Effector memory CD8-positive, alpha-beta T cell (primary cell): ENCODE measurements at regions not wholly inside any gene's neighbourhood (a gene's known extent, or its start where the extent isn't known, plus 50 kb on each side); places are given as distances from the start of the nearest gene placed in this dataset.

Source experiments
- ATAC-seq: fragments of 150-1000 bp; cut with Tn5 transposase; replicated peaks from 2 replicates; pipeline ENCODE4 v1.10.0; 2021; ENCODE audit warnings: mild to moderate bottlenecking, moderate library complexity
- DNase-seq, 3 experiments: peaks; one replicate each; pipeline ENCODE4 v3.0.0; 2021
- H3K27ac Mint-ChIP-seq, 2 donors: one replicate each; pipeline ENCODE4 v1.8.0; 2022; ENCODE audit warnings: mild to moderate bottlenecking in 2 of 2, mixed read lengths in 2 of 2, moderate library complexity in 2 of 2
- H3K27me3 Mint-ChIP-seq, 2 donors: one replicate each; pipeline ENCODE4 v1.8.0; 2022; ENCODE audit warnings: mixed read lengths in 2 of 2
- H3K36me3 Mint-ChIP-seq: one replicate; pipeline ENCODE4 v1.8.0; 2022; ENCODE audit warnings: mild to moderate bottlenecking, moderate library complexity, mixed read lengths; ENCODE audit not compliant: insufficient read depth
- H3K4me1 Mint-ChIP-seq, 2 donors: one replicate each; pipeline ENCODE4 v1.8.0; 2022; ENCODE audit warnings: low read depth in 2 of 2, mixed read lengths in 2 of 2
- H3K4me3 Mint-ChIP-seq, 2 donors: one replicate each; pipeline ENCODE4 v1.8.0; 2022; ENCODE audit warnings: mild to moderate bottlenecking in 2 of 2, mixed read lengths in 2 of 2, moderate library complexity in 2 of 2
- H3K9me3 Mint-ChIP-seq, 2 donors: one replicate each; pipeline ENCODE4 v1.8.0; 2022; ENCODE audit warnings: mixed read lengths in 2 of 2

DNA sequence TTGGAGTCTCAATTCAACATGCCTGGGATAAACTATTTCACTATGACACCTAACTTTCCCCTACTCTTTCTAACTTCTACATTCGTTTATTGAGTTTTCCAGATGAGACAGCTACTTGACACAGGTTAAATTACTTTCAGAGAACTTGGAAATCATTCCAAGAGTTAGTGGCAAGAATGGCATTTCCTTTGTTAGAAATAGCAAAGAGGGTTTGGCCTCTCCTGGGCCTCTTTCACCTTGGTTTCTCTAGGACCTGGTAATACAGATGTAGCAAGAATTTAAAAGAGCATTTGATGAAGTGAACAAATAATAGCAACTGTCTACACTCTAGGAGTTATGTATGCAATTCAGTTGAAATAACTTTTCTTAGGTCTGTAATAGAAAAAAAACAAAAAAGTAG, 748.9 kb downstream of the MECOM start:
- no peak overlapping the region for H3K4me3 Mint-ChIP-seq
- H3K27ac Mint-ChIP-seq = no peak overlapping the region
- no peaks in the 10 kb centered on the region for H3K36me3 Mint-ChIP-seq
- no peak for ATAC-seq
- DNase-seq = no peak
- no peaks in the 10 kb centered on the region for H3K27me3 Mint-ChIP-seq
- H3K4me1 Mint-ChIP-seq = no peaks in the 10 kb centered on the region
- no peaks in the 10 kb centered on the region for H3K9me3 Mint-ChIP-seq

DNA sequence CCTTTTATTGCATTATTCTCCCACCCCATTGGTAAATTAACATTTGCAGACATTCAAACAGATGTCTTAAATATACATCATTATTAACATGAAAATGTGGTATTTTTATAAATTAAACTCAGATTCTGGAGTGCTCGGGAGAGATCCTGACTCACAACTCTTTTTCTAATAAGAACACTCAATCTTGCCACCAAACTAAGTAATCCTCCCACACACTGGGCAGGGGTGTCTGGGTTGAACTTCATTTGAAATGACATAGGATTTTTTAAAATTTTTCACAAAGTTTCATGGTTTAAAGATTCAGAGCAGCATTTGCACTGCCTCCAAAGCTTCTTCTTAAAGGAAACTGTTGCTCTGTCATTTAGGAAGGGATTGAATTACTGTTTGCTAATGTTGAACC, 754.3 kb downstream of the MECOM start:
- ATAC-seq (no peak), DNase-seq (no peak)
- H3K36me3 Mint-ChIP-seq = no peaks in the 10 kb centered on the region
- no peak overlapping the region for H3K4me3 Mint-ChIP-seq
- H3K27me3 Mint-ChIP-seq = no peaks in the 10 kb centered on the region
- no peaks in the 10 kb centered on the region for H3K4me1 Mint-ChIP-seq
- H3K9me3 Mint-ChIP-seq = no peaks in the 10 kb centered on the region
- no peak overlapping the region for H3K27ac Mint-ChIP-seq

DNA sequence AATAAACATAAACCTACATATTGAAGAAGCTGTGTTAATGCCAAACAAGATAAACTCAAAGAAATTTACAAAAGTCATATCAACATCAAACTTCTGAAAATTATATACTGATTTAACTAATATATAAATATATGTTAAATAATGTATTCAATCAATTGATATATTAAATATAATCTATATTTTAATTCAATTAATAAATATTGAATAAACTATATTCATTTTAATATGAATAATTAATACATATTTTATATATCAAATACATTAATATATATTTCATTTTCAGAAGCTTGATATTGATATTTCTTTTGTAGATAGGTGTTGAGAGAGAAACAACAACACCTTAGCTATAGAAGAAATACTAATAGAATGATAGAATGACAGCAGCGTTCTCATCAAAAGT, 768.1 kb downstream of the MECOM start:
- DNase-seq = no peak
- H3K36me3 Mint-ChIP-seq = no peaks in the 10 kb centered on the region

GRCh38 chr3:168894214-168894613, 769.3 kb downstream of the MECOM start:
- H3K4me1 Mint-ChIP-seq = no peaks in the 10 kb centered on the region
- no peak for ATAC-seq

More for the DNA sequence above, 768.1 kb downstream of the MECOM start:
- Mint-ChIP-seq H3K4me3 (no peak overlapping the region), H3K27me3 (no peaks in the 10 kb centered on the region), H3K4me1 (no peaks in the 10 kb centered on the region), H3K27ac (no peak overlapping the region), H3K9me3 (peaks cover 0 to 12% of the 10 kb centered on the region in 2 donors)
- no peak for ATAC-seq

DNA sequence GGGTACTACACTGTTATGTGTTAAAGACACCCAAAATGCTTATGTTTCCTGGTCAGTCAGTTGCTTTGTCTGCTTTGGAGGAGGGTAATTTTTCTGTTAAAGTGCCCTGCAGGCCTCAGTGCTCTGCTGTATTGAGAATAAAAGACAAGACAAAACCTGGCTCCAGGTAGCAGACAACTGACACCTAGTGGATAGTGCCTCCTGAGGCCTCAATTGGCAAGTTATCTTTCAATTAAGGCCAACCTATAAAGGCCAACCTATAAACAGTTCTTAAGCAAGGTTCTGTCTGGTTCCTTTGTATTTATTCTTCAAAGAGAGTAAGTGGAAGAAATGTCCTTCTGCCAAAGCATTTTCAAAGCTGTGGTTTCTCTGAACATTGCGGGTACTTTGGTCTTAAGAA, 773.8 kb downstream of the MECOM start:
- Mint-ChIP-seq H3K27me3 (no peaks in the 10 kb centered on the region), H3K4me1 (no peaks in the 10 kb centered on the region), H3K9me3 (peaks cover 5 to 7% of the 10 kb centered on the region in 2 donors), H3K4me3 (no peak overlapping the region), H3K36me3 (no peaks in the 10 kb centered on the region), H3K27ac (no peak overlapping the region)
- ATAC-seq (no peak), DNase-seq (no peak)

More at GRCh38 chr3:168894214-168894613, 769.3 kb downstream of the MECOM start:
- no peak for DNase-seq
- Mint-ChIP-seq H3K4me3 (no peak overlapping the region), H3K36me3 (no peaks in the 10 kb centered on the region), H3K27me3 (no peaks in the 10 kb centered on the region), H3K9me3 (peaks cover 0 to 11% of the 10 kb centered on the region in 2 donors), H3K27ac (no peak overlapping the region)

DNA sequence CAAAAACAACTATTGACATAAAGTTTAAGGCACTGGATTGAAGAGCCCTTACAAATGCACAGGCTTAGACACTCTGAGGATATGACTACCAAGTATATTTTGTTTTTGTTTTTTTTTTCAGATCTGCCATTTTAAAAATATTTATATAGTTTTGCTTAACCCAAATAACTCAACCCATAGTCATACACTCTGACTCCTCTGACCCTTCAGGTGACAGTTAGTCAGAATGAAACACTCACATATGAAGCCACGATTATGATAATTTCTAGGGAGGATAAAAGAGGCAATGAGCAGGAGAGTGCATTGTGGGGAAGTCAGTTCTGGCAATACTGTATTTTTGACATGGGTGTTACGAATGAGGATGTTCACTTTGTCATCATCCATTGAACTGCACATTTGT, 774.7 kb downstream of the MECOM start:
- peaks cover 2 to 5% of the 10 kb centered on the region in 2 donors for H3K9me3 Mint-ChIP-seq
- no peaks in the 10 kb centered on the region for H3K4me1 Mint-ChIP-seq
- no peak overlapping the region for H3K4me3 Mint-ChIP-seq
- no peaks in the 10 kb centered on the region for H3K36me3 Mint-ChIP-seq
- DNase-seq (no peak), ATAC-seq (no peak)
- no peaks in the 10 kb centered on the region for H3K27me3 Mint-ChIP-seq
- no peak overlapping the region for H3K27ac Mint-ChIP-seq

- no peaks in the 10 kb centered on the region for H3K36me3 Mint-ChIP-seq
- H3K27ac Mint-ChIP-seq = no peak overlapping the region
- H3K27me3 Mint-ChIP-seq = no peaks in the 10 kb centered on the region
- DNase-seq = no peak
- peaks cover 4 to 5% of the 10 kb centered on the region in 2 donors for H3K9me3 Mint-ChIP-seq
- no peaks in the 10 kb centered on the region for H3K4me1 Mint-ChIP-seq
- H3K4me3 Mint-ChIP-seq = no peak overlapping the region
- ATAC-seq = no peak
Measured at GRCh38 chr3:168885028-168885427, 778.5 kb downstream of the MECOM start.

DNA sequence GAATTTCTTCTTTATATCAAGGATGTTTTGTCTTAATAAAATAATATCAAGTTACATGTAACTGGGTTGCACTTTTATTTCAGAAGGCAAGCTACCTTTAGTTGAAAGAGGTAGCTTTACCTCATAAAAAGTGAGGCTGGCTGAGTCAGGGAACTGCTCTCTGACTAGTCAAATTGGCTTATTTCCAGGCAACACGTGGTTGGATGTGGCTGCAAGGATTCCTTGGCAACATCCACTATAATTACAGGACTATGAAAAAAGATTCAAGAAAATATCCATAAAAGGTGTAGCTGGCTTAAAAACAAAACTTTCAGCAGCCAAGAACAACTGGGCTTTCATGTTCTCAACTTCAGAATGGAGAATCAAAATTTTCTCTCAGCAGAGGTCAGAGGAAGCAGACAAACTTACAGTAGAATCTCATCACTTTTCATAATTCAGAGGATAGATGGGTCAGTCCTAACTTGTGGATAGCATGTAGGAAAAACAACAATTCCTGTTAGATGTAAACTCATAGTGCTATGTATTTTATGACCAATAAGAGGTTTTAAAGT, 779.1 kb downstream of the MECOM start:
- ATAC-seq (no peak), DNase-seq (no peak)
- no peak overlapping the region for H3K4me3 Mint-ChIP-seq
- no peaks in the 10 kb centered on the region for H3K36me3 Mint-ChIP-seq
- no peaks in the 10 kb centered on the region for H3K4me1 Mint-ChIP-seq
- H3K27me3 Mint-ChIP-seq = no peaks in the 10 kb centered on the region
- H3K27ac Mint-ChIP-seq = no peak overlapping the region
- H3K9me3 Mint-ChIP-seq = peaks cover 4 to 5% of the 10 kb centered on the region in 2 donors

DNA sequence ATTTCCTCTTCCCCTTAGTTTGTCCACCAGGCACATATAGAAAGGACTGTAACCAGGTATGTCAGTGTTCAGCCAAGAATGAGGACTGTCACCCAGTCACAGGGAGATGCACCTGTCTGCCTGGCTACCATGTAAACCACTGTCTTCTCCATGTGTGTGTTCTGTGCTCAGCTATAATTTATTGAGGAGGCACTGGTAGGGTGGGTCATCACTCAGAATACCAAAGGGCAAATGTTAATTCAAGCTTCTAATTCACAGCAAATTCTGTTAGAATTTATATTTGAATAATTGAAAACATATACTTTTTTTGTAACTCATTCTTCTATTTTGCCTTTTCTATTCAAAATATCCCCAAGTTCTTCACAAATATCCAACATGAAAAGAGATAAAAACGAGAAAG, 780.4 kb downstream of the MECOM start:
- no peak overlapping the region for H3K4me3 Mint-ChIP-seq
- no peaks in the 10 kb centered on the region for H3K27me3 Mint-ChIP-seq
- ATAC-seq (no peak), DNase-seq (no peak)
- H3K9me3 Mint-ChIP-seq = peaks cover 2 to 5% of the 10 kb centered on the region in 2 donors
- H3K27ac Mint-ChIP-seq = no peak overlapping the region
- no peaks in the 10 kb centered on the region for H3K4me1 Mint-ChIP-seq
- H3K36me3 Mint-ChIP-seq = no peaks in the 10 kb centered on the region

GRCh38 chr3:168881804-168882203, 781.7 kb downstream of the MECOM start:
- no peaks in the 10 kb centered on the region for H3K27me3 Mint-ChIP-seq
- peaks cover 2% of the 10 kb centered on the region in 2 donors for H3K9me3 Mint-ChIP-seq
- H3K4me1 Mint-ChIP-seq = no peaks in the 10 kb centered on the region
- no peak overlapping the region for H3K27ac Mint-ChIP-seq
- H3K36me3 Mint-ChIP-seq = no peaks in the 10 kb centered on the region
- DNase-seq (no peak), ATAC-seq (no peak)
- no peak overlapping the region for H3K4me3 Mint-ChIP-seq

DNA sequence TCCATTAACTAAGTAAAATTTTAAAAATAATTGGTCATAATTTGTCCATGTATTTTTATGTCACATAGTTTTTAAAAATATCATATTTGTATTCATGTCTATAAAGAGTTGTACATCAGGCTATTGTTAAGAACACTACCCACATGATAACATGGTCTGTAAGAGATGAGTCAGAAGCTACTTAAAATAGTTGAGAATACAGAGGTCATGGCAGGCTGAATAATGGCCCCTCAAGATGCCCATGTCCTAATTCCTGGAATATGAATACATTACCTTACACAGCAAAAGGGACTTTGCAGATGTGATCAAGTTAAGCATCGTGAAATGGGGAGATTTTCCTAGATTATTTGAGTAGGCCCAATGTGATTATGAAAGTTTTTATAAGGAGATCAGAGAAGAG, 782.9 kb upstream of the GOLIM4 start:
- Mint-ChIP-seq H3K36me3 (no peaks in the 10 kb centered on the region), H3K4me3 (no peak overlapping the region), H3K9me3 (peaks cover 2 to 7% of the 10 kb centered on the region in 2 donors), H3K4me1 (no peaks in the 10 kb centered on the region), H3K27ac (no peak overlapping the region), H3K27me3 (no peaks in the 10 kb centered on the region)
- DNase-seq (no peak), ATAC-seq (no peak)

DNA sequence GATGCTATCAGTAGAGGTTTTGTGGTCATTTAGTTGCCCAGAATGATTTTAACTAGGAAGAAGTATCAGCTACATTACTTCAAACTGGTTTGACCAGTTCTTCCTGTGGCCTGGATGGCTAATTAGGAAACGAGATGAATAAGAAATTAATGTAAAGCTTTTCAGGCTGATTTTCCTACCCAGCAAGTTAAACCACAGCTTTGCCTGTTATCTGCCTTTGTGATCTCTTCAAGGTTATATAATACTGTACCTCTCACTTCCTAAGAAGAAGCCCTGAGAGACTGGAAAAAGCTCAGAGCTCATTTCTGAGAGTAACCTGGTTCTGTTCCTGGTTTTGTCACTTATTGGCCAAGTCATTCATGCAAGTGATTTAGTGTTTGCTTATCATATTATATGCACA, 782.2 kb upstream of the GOLIM4 start:
- no peak overlapping the region for H3K4me3 Mint-ChIP-seq
- H3K36me3 Mint-ChIP-seq = no peaks in the 10 kb centered on the region
- no peak overlapping the region for H3K27ac Mint-ChIP-seq
- H3K27me3 Mint-ChIP-seq = no peaks in the 10 kb centered on the region
- no peak for DNase-seq
- no peaks in the 10 kb centered on the region for H3K4me1 Mint-ChIP-seq
- peaks cover 2 to 7% of the 10 kb centered on the region in 2 donors for H3K9me3 Mint-ChIP-seq
- ATAC-seq = no peak

GRCh38 chr3:168876346-168877035, 780.8 kb upstream of the GOLIM4 start:
- no peak for DNase-seq
- H3K9me3 Mint-ChIP-seq = peaks cover 2 to 7% of the 10 kb centered on the region in 2 donors

GRCh38 chr3:168872826-168873225, 777.1 kb upstream of the GOLIM4 start:
- DNase-seq = no peak
- Mint-ChIP-seq H3K9me3 (peaks cover 2 to 7% of the 10 kb centered on the region in 2 donors), H3K36me3 (no peaks in the 10 kb centered on the region), H3K4me1 (no peaks in the 10 kb centered on the region), H3K27ac (no peak overlapping the region), H3K27me3 (no peaks in the 10 kb centered on the region), H3K4me3 (no peak overlapping the region)
- ATAC-seq = no peak

More at GRCh38 chr3:168876346-168877035, 780.8 kb upstream of the GOLIM4 start:
- Mint-ChIP-seq H3K27me3 (no peaks in the 10 kb centered on the region), H3K4me3 (no peak overlapping the region), H3K4me1 (no peaks in the 10 kb centered on the region), H3K36me3 (no peaks in the 10 kb centered on the region), H3K27ac (no peak overlapping the region)
- ATAC-seq = no peak
